ENCODE measurements at regions not wholly inside any gene's neighbourhood (a gene's known extent, or its start where the extent isn't known, plus 50 kb on each side); places are given as distances from the start of the nearest gene placed in this dataset.
"Not testable (repeated sequence)": the region's sequence is repeated elsewhere in the genome, so short reads cannot be mapped to it uniquely, and the experiment has no call there.

- no peak for TF ChIP-seq CTCF (IDR thresholded peaks at IDR 0.05; ENCODE audit: insufficient read depth, low read length, missing control alignments)
- ChIA-PET POLR2A (no interaction called here), CTCF (interaction anchor here (1.1 kb wide), 1 partner anchor 185 kb away, joined by 3 read pairs; no protein-coding TSS in a partner anchor)
- no peak overlapping the region for H3K4me3 ChIP-seq (ENCODE audit: low read depth, low read length)
- DNase-seq (ENCODE audit: low read depth, low spot score) = no peak
These were observed 64.3 kb upstream of the SULF2 start for GRCh38 chr20:47849596-47849995.

GRCh38 chr20:47849006-47849405, 63.7 kb upstream of the SULF2 start:
- DNase-seq (ENCODE audit: low read depth, low spot score) = no peak
- TF ChIP-seq CTCF (IDR thresholded peaks at IDR 0.05; ENCODE audit: insufficient read depth, low read length, missing control alignments) = no peak
- POLR2A ChIA-PET = no interaction called here
- CTCF ChIA-PET = no interaction called here
- no peak overlapping the region for H3K4me3 ChIP-seq (ENCODE audit: low read depth, low read length)

- POLR2A ChIA-PET; H3K4me3 ChIP-seq (ENCODE audit: low read depth, low read length); CTCF ChIA-PET; DNase-seq (ENCODE audit: low read depth, low spot score): not testable (repeated sequence)
These were observed 63.3 kb upstream of the SULF2 start for GRCh38 chr20:47848534-47848933.

GRCh38 chr20:47847884-47848485, 62.7 kb upstream of the SULF2 start:
- CTCF ChIA-PET = no interaction called here
- POLR2A ChIA-PET = no interaction called here
- H3K4me3 ChIP-seq (ENCODE audit: low read depth, low read length) = no peak overlapping the region
- TF ChIP-seq CTCF (IDR thresholded peaks at IDR 0.05; ENCODE audit: insufficient read depth, low read length, missing control alignments) = no peak
- no peak for DNase-seq (ENCODE audit: low read depth, low spot score)

GRCh38 chr20:47847220-47847619, 61.9 kb upstream of the SULF2 start:
- H3K4me3 ChIP-seq (ENCODE audit: low read depth, low read length); DNase-seq (ENCODE audit: low read depth, low spot score); POLR2A ChIA-PET; CTCF ChIA-PET: not testable (repeated sequence)

- POLR2A ChIA-PET; DNase-seq (ENCODE audit: low read depth, low spot score); H3K4me3 ChIP-seq (ENCODE audit: low read depth, low read length); CTCF ChIA-PET: not testable (repeated sequence)
These were observed 61.4 kb upstream of the SULF2 start for GRCh38 chr20:47846651-47847050.

- POLR2A ChIA-PET; CTCF ChIA-PET; DNase-seq (ENCODE audit: low read depth, low spot score); H3K4me3 ChIP-seq (ENCODE audit: low read depth, low read length): not testable (repeated sequence)
These were observed 60.2 kb upstream of the SULF2 start for GRCh38 chr20:47845382-47845977.

- POLR2A ChIA-PET; DNase-seq (ENCODE audit: low read depth, low spot score); CTCF ChIA-PET; H3K4me3 ChIP-seq (ENCODE audit: low read depth, low read length): not testable (repeated sequence)
These were observed 59.3 kb upstream of the SULF2 start for GRCh38 chr20:47844568-47844906.

GRCh38 chr20:47843886-47844567, 58.7 kb upstream of the SULF2 start:
- ChIA-PET POLR2A (no interaction called here), CTCF (no interaction called here)
- DNase-seq (ENCODE audit: low read depth, low spot score) = no peak
- H3K4me3 ChIP-seq (ENCODE audit: low read depth, low read length) = no peak overlapping the region
- no peak for TF ChIP-seq CTCF (IDR thresholded peaks at IDR 0.05; ENCODE audit: insufficient read depth, low read length, missing control alignments)

GRCh38 chr20:47842950-47843349, 57.7 kb upstream of the SULF2 start:
- H3K4me3 ChIP-seq (ENCODE audit: low read depth, low read length); CTCF ChIA-PET; POLR2A ChIA-PET; DNase-seq (ENCODE audit: low read depth, low spot score): not testable (repeated sequence)

- POLR2A ChIA-PET; DNase-seq (ENCODE audit: low read depth, low spot score); H3K4me3 ChIP-seq (ENCODE audit: low read depth, low read length); CTCF ChIA-PET: not testable (repeated sequence)
These were observed 56.7 kb upstream of the SULF2 start for GRCh38 chr20:47842004-47842403.

GRCh38 chr20:47836256-47836817, 51.1 kb upstream of the SULF2 start:
- CTCF ChIA-PET; POLR2A ChIA-PET; DNase-seq (ENCODE audit: low read depth, low spot score); H3K4me3 ChIP-seq (ENCODE audit: low read depth, low read length): not testable (repeated sequence)

Measured in AG04449 (cell line).